ENCODE measurements at regions not wholly inside any gene's neighbourhood (a gene's known extent, or its start where the extent isn't known, plus 50 kb on each side); places are given as distances from the start of the nearest gene placed in this dataset.

DNA sequence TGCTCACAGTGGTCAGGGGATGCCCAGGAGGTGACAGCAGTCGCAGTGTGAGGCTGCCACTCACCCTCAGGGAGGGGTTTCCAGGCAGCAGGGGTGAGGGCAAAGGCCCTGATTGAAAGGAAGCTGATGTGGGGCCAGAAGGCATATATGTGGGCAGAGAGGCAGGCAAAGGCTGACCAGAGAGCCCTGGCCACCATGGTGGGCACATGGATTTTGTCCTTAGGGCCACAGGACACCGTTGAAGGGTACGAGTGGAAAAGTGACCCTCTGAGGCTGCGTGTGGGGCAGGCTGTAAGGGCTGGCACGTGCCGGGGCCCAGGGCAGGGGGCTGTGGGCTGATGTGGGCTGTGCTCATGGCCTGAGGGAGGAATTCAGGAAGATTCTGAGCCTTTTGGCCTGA, 57.5 kb upstream of the ZNF32 start:
- no peak for TF ChIP-seq EZH2phosphoT487 (IDR thresholded peaks at IDR 0.05; ENCODE audit: low read depth)
- no peak for TF ChIP-seq CTCF (IDR thresholded peaks at IDR 0.05; ENCODE audit: low read depth, low read length)
